ENCODE measurements at regions not wholly inside any gene's neighbourhood (a gene's known extent, or its start where the extent isn't known, plus 50 kb on each side); places are given as distances from the start of the nearest gene placed in this dataset.

- TF ChIP-seq EZH2 (IDR thresholded peaks at IDR 0.05; ENCODE audit: insufficient read depth, poor library complexity, severe bottlenecking) = no peak
- TF ChIP-seq EZH2phosphoT487 (IDR thresholded peaks at IDR 0.05; ENCODE audit: insufficient read depth, low read depth) = no peak
Measured at GRCh38 chr21:16239659-16240265, 510.0 kb downstream of the USP25 start.

Measured in GM23248 (cell line).